NCI-H1694 (cell line): ENCODE measurements at regions not wholly inside any gene's neighbourhood (a gene's known extent, or its start where the extent isn't known, plus 50 kb on each side); places are given as distances from the start of the nearest gene placed in this dataset.
"Not testable (repeated sequence)": the region's sequence is repeated elsewhere in the genome, so short reads cannot be mapped to it uniquely, and the experiment has no call there.

ENCODE experiments used
- DNase-seq: peaks from one replicate; lab custom pipeline; 2025; lab: John Stamatoyannopoulos, UW

DNA sequence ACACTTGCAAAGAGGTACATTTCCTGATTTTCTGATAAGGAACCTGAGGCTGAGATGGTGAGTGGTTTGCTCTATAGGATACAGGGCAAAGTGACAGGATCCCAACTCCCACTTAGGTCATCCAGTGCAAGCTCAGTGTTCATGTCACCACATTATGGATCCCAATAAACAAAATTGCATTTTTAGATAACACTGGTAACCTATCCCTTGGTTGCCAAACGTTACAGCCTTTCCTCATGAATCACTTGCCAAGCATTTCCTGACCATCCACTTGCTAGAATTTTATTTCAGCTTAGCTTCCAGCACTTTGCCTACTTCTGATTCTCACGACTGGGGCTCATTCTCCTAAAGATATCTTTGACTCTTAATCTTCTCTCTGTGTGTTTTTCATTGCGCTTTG lies 131.4 kb upstream of the ODAD2 start:
- DNase-seq = no peak

DNA sequence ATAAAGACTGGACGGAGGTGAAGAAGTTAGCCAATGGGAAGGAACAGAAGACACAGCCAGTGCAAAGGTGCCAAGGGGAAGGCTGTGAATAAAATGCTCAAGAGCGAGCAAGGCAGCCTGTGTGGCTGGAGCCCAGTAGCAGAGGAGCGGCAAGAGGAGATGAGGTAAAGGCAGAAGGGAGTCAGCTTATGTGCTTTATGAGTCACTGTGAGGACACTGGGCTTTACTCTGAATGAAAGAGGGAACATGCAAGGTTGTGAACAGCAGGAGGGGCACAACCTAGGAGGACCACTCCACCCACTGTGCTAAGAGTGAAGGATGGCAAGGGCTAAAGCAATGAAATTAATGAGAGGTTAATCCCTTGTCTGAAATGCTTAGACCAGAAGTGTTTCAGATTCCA lies 129.0 kb upstream of the ODAD2 start:
- no peak for DNase-seq

DNA sequence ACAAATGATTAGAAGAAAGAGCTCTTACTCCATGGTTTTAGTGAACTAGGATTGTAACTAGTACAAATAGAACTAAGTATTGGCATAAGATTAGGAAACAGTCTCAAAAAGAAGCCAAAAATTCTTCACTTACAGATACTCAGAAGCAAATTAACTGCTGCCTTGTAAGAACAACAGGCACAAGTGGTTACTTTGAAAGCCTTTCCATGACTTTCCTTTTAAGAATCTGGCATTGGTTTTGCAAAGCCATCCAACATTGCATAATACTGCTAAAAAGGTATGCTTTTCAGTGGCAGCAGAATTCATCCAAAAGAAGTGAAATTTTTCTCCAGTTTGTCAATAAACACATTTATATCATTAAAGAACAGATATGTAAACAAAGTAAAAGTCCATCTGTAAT lies 126.8 kb upstream of the ODAD2 start:
- no peak for DNase-seq

- DNase-seq = no peak
Observed at GRCh38 chr10:28120795-28121194, 121.9 kb upstream of the ODAD2 start.

DNA sequence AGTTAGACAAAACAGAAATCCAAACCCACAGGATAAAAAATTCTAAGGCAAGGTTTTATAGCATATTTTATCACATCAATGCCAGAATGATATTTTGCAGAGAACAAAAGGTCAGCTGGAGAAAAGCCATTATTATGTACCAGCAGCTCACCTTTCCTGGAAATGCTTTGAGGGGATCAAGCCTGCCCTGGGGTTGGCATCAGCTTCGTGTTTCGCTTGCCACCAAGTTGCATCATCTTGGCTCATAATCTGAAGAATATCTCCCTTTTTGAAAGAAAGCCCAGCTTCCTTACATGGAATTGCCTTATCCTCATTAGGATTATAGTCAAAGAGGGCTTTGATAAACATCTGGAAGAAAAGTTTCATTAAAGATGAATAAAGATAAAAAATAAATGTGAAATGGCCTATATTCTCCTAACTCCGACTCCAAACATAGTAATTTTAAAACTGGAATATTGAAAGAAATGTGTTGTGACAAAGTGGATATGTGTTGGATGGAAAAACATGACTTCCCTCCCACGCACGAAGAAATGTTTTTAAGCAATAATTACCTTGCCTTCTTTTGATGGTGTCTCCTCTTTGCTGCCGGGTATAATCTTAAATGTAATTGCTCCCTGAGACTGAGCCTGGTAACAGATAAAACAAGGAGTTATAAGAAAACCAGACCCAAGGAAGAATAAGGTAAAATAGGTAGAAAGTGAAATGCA lies 121.3 kb upstream of the ODAD2 start:
- no peak for DNase-seq

DNA sequence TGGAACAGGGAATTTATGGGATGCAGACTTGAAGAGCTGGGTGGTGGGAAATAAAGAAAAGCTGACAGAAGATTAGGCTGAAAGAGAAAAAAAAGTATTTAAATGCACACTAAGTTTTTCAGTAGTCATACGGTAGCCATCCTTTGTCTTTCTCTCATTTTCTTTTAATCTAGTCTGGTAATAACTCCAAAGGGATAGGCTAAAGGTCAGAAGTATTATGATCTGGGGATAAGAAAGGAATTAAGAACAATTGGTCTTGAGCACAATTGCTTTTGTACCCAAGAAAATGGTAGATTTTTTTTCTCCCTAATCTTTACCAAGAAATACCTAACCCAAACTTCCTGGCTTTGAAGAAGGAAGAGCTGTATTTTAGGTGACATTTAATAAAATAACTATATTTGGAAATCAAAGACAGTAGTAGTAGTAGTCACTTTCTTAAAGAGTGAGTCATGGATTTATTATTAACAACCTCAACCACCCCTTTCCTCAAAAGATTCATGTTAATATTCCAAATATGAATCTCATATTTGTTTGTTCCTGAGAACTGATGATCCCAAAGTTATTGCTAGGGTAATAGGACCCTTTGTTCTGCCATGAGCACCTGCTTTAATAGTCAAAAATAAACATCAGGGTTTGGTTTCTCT lies 120.2 kb upstream of the ODAD2 start:
- DNase-seq = no peak

DNA sequence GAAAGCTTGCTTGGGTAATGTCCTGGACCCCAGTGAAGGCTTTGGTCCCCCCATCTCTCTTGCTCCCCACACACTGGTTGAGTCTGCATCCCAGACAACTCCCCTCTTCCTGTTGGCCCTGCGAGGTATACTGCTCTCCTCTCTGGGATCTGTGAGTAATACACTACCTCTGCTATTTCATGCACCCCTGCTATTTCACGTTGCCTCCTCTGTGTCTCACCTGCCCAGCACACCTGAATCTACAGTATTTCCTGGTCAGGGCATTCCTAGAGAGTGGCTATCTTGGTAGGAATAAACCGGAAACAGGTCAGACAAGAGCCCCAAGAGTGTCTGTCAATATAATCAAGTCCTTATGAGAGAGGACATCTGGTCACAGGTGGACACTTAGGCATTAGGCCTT lies 114.3 kb upstream of the ODAD2 start:
- DNase-seq = no peak

DNA sequence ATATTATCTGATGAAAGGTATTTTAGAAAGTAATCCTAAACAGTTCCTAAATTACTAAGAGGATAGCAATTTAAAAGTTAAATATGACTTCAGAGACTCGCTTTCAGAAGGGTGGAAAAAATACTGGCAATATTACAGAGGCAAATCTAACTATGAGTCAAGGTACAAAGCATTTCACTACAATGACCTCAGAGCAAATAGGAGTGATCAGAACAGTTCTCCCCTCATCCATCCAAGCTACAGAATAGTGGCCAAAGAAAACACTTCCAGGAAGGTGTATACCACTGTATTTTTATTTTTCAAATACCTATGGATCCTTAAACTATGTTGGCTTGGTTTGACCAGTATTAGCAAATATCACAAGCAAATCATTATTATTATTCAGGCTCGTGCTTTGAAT lies 112.8 kb upstream of the ODAD2 start:
- DNase-seq = no peak

DNA sequence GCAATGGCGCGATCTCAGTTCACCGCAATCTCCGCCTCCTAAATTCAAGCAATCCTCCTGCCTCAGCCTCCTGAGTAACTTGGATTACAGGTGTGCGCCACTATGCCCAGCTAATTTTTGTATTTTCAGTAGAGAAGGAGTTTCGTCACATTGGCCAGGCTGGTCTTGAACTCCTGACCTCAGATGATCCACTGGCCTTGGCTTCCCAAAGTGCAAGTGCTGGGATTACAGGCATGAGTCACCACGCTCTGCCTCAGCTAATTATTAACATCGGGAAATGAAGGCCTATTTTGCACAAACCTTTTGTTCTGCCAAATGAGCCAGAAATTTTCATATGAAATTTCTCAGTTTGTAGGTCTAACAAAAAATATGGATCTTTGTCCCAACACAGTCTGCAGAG lies 106.7 kb upstream of the ODAD2 start:
- no peak for DNase-seq

- no peak for DNase-seq
Observed at GRCh38 chr10:28097633-28098032, 98.8 kb upstream of the ODAD2 start.

GRCh38 chr10:28095791-28096378 lies 97.0 kb upstream of the ODAD2 start:
- no peak for DNase-seq

DNA sequence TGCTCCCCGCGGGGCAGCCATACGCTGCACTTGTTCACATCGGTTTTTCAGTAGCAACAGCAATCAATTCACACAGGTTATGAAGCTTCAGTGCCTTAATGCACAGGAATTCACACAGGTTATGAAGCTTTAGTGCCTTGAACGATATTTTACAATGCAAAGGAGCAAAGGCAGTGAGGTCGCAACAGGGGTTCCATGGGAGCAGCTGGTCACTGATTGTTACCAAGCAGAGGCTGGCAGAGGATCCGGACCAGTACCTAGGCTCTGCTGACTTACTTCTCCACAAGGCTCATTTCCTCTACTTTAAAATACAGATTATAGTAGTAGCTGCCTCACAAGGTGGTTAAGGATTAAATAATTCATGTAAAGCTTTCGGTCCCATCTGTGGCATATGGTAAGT lies 95.2 kb upstream of the ODAD2 start:
- no peak for DNase-seq

DNA sequence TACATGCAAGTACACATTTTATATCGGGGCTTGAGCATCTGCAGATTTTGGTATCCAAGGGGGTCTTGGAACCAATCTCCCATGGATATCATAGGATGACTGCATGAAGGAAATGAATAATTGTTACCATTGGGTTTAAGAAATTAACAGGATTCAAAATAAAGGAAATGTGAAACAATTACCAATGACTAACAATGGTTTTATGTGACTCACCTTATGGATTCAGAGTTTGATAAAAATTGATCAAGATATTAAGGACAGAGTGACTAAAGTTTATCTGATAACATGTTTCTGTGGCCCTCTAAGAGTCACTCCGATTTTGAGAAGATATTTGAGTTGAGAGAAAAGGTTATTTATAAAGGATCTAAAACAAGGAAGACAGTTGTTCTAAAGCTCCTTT lies 93.0 kb upstream of the ODAD2 start:
- no peak for DNase-seq

DNA sequence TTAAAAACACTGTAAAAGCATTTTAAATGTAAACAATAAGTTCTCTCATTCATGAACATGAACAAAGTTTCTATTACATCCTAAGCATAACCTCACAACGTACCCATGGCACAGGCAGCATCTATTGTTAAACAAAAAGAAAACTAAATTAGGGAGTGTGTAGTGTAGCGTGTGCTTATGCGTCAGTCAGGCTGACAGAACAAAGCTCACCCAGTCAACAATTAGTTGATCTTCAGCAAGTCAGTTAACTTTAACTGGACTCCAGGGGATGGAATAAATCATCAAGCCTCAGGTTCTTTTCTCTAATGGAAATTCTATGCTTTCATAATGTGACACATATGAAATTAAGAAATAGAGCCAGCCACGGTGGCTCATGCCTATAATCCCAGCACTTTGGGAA lies 91.6 kb upstream of the ODAD2 start:
- DNase-seq = no peak

DNA sequence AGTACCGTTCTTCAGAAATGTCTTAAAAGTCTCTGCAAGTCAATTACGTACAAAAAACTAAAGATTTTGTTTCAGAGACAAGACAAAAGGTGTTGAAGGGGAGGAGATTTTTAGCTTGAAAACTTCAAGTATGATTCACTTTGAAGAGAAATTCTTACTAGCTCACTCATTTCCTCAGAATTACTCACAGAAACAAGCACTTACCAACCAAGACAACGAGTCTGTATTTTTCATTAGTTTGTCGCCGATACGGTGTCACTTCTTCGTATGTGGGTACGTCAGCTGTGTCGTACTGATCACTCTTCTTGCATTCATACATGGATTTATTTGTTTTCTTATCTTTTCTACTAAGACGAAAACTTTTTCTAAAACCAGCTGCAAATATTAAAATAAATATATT lies 90.6 kb upstream of the ODAD2 start:
- DNase-seq = no peak

DNA sequence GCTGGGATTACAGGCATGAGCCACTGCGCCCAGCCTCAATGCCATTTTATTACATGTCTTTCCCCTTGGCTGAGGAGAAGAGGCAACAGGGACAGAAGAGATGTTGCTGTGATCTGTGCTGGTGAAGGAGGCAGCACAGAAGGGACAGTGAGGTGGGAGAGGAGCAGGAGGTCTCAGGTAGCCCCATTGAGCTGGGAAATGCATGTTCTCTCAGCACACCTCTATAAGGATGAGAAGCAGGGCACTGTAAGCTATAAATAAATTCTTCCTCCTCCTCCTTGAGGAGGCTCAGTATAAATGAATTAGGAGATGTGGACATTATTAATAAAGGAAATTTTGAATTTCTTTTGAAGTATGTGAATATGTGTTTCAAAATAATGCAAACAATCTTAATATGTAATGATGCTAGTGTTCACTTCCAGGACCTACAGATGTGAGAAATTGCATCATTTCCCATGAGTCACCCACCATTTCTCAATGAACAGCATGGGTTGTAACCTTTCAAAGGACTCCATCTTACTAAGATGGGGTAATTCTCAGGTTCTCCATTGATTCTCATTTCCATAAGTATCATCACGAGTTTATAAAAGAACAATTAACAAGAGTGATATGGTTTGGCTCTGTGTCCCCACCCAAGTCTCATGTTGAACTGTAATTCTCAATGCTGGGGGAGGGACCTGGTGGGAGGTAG lies 88.9 kb upstream of the ODAD2 start:
- DNase-seq = no peak

DNA sequence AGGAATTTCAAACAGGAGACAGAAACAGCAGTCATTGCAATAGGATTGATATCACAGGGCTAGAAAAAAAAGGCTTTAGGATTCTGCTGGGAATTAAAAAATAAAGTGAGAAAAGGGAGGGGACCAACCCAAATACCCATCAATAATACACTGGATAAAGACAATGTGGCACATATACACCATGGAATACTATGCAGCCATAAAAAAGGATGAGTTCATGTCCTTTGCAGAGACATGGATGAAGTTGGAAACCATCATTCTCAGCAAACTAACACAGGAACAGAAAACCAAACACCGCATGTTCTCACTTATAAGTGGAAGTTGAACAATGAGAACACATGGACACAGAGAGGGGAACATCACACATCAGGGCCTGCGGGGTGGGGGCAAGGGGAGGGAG lies 86.9 kb upstream of the ODAD2 start:
- DNase-seq = not testable (repeated sequence)

GRCh38 chr10:28082885-28083284 lies 84.0 kb upstream of the ODAD2 start:
- no peak for DNase-seq

DNA sequence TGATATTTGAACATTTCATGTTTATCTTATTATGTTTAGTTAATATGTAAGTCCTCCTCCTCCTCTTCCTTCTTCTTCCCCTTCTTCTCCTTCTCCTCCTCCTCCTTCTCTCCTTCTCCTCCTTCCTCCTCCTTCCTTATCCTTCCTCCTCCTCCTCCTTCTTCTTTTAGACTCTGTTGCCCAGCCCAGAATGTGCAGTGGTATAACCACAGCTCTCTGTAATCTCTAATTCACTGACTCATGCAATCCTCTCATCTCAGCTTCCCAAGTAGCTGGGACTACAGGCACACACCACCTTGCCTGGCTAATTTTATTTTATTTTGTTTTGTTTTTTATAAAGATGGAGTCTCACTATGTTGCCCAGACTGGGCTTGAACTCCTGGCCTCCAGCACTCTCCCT lies 83.4 kb upstream of the ODAD2 start:
- no peak for DNase-seq

DNA sequence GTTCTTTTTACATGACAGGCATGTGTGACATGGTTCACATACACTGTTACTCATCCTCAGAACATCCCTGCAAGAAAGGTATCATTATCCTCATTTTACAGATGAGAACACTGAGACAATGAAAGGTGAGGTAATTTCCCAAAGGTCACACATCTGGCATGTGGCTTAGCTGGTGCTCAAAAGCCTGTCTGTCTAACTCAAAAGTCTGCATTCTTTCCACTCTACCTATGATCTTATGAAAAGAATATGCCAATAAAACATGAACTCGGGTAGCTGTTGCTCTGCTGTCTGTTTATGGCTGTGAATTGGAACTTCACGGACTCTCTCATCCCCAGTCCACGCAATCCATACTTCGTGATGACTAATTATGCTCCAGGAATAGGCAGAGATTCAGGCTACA lies 79.0 kb upstream of the ODAD2 start:
- DNase-seq = no peak

DNA sequence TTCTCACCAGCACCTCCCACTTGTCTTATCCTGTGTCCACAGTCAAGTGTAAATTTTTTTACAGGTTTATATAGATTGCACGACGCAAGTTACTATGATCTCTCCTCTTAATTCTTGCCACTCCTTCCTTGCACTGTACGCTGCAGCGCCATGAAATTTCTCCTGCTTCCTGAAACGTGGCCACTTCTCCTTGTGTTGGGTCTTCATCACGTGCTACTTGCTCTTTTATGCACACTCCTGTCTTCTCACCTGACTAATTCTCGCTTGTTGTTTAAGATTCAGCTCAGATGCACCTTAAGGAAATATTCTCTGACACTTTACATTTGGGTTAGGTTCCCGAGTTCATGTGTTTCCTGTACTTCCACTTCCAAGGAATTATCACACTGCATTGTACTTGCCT lies 76.5 kb upstream of the ODAD2 start:
- DNase-seq = no peak

DNA sequence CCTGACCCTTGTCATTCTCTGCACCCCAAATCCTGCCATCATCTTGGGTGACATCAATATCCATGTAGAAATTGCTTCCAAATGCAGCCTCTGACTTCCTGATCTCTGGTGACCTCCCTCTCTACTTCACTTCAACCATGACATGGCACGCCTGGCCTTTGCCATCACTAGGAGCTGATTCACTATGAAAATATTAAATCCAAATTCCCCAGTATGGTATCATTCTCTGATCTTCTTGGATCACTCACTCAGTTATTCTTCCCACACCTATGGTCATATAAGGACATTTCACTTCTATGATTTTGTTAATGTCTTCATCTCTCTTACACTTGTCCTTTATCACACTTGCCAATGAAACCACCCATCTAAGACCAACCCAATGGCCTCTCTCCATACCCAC lies 73.7 kb upstream of the ODAD2 start:
- DNase-seq = no peak

DNA sequence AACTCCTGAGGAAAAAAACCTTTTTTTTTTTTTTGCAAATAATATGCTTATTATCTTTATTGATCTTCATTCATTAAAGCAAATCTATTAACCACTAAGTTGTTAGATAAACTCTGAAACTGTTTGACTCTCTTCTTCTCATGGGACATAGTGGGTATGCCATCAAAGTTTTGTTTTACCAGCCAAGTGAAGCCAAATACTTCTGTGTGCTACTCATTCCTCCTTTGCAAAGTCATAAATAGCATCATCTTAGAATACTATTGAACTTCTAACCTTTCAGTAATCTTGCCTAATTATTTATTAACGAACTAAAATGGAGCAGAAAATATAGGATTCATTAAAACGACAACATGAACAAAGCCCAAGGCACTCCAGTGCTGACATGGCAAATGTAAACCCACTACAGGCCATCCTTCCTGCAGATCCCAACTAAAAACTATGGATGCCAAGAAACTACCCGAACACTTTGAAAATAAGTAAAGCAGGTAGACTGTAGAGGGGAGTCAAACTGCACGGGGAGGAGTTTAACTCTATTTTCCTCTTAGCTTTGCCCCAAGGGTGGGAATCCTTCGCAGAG lies 61.2 kb upstream of the ODAD2 start:
- DNase-seq = no peak
